H1 (cell line): ENCODE measurements at regions not wholly inside any gene's neighbourhood (a gene's known extent, or its start where the extent isn't known, plus 50 kb on each side); places are given as distances from the start of the nearest gene placed in this dataset.

ENCODE experiments used
- CTCF ChIA-PET: fragments of 300-600 bp; sonication (Branson Sonifier 250); formaldehyde crosslinking; loops from one replicate; lab custom pipeline; 2021; ENCODE audit not compliant: partially characterized antibody; lab: Charles Lee
- POLR2A ChIA-PET: fragments of 300-600 bp; sonication (Branson Sonifier 250); formaldehyde crosslinking; loops from one replicate; lab custom pipeline; 2021; ENCODE audit warnings: inconsistent platforms; ENCODE audit not compliant: partially characterized antibody; lab: Charles Lee
- DNase-seq, 2 experiments: peaks; one replicate each; pipeline versions ENCODE4 v3.0.0 to v3.0.0-alpha.2; 2010 to 2022; ENCODE audit warnings: low spot score in 2 of 2, low read depth in 1 of 2, mixed read lengths in 1 of 2
- FAIRE-seq: peaks from 2 replicates; lab custom pipeline; 2011; peaks lifted over from hg19 to GRCh38; lab: Jason Lieb, UNC
- H2AFZ ChIP-seq: 2 replicates; pipeline ENCODE4 v1.8.1; 2012; ENCODE audit warnings: low read length, inconsistent platforms
- H2AK5ac ChIP-seq: 2 replicates; pipeline ENCODE4 v1.6.1; 2013; ENCODE audit warnings: low read depth, low read length
- H2BK120ac ChIP-seq: replicated peaks from 2 replicates; pipeline ENCODE3; 2013; ENCODE audit warnings: low read depth, low read length, inconsistent platforms
- H2BK12ac ChIP-seq: 2 replicates; pipeline ENCODE4 v1.6.1; 2013; ENCODE audit warnings: low read depth, low read length
- H2BK15ac ChIP-seq: 2 replicates; pipeline ENCODE4 v1.6.1; 2013; ENCODE audit warnings: low read length
- H2BK20ac ChIP-seq: 2 replicates; pipeline ENCODE4 v1.6.1; 2013; ENCODE audit warnings: low read length
- H2BK5ac ChIP-seq: 2 replicates; pipeline ENCODE4 v1.6.1; 2013; ENCODE audit warnings: low read depth, low read length
- H3K14ac ChIP-seq: 2 replicates; pipeline ENCODE4 v1.6.1; 2013; ENCODE audit warnings: inconsistent platforms; ENCODE audit not compliant: insufficient read length
- H3K18ac ChIP-seq: 2 replicates; pipeline ENCODE4 v1.6.1; 2013; ENCODE audit warnings: low read length; ENCODE audit errors: extremely low read depth
- H3K23ac ChIP-seq: 2 replicates; pipeline ENCODE4 v1.6.1; 2013; ENCODE audit warnings: inconsistent platforms; ENCODE audit not compliant: insufficient read length
- H3K23me2 ChIP-seq: 2 replicates; pipeline ENCODE4 v1.6.1; 2013; ENCODE audit warnings: low read depth, low read length
- H3K27ac ChIP-seq: 2 replicates; pipeline ENCODE4 v1.6.1; 2011; ENCODE audit warnings: low read depth, low read length, inconsistent platforms
- H3K27me3 ChIP-seq, 4 experiments: replicated peaks in 1 of 4; 1 replicate in 1 of 4; 2 replicates in 3 of 4; pipeline versions ENCODE4 v1.6.1 to v1.8.1; 2011 to 2013; ENCODE audit warnings: low read length in 3 of 4, mild to moderate bottlenecking in 3 of 4, inconsistent platforms in 2 of 4, mixed read lengths in 2 of 4, moderate library complexity in 1 of 4; ENCODE audit not compliant: control insufficient read depth in 3 of 4, insufficient read depth in 3 of 4; ENCODE audit errors: extremely low read depth in 1 of 4
- H3K36me3 ChIP-seq, 4 experiments: 2 replicates each; pipeline versions ENCODE4 v1.6.1 to v1.8.1; 2011 to 2013; ENCODE audit warnings: mild to moderate bottlenecking in 4 of 4, low read length in 3 of 4, moderate library complexity in 2 of 4, control low read depth in 1 of 4, inconsistent platforms in 1 of 4; ENCODE audit not compliant: insufficient read depth in 4 of 4, control insufficient read depth in 2 of 4
- H3K4ac ChIP-seq: replicated peaks from 2 replicates; pipeline ENCODE3; 2013; ENCODE audit warnings: low read length, low read depth, mixed read lengths, inconsistent platforms; ENCODE audit not compliant: insufficient read length
- H3K4me1 ChIP-seq, 4 experiments: replicated peaks in 1 of 4; 1 replicate in 1 of 4; 2 replicates in 3 of 4; pipeline versions ENCODE4 v1.6.1 to v1.8.1; 2011 to 2013; ENCODE audit warnings: low read length in 3 of 4, inconsistent platforms in 2 of 4, mixed read lengths in 1 of 4; ENCODE audit not compliant: insufficient read depth in 4 of 4, control insufficient read depth in 3 of 4
- H3K4me2 ChIP-seq, 2 experiments: 2 replicates each; pipeline versions ENCODE4 v1.6.1 to v1.8.1; 2011 to 2013; ENCODE audit warnings: low read depth in 2 of 2, low read length in 2 of 2, control low read depth in 1 of 2, inconsistent platforms in 1 of 2, mild to moderate bottlenecking in 1 of 2; ENCODE audit not compliant: insufficient read depth in 1 of 2
- H3K4me3 ChIP-seq, 4 experiments: fragments of 200-600, 300-600 bp in 1 of 4; sonication (generic), shearing (Covaris generic), sonication (Bioruptor Twin) in 1 of 4; 2 replicates each; pipeline versions ENCODE4 v1.5.1 to v1.8.1; 2011 to 2016; ENCODE audit warnings: low read length in 4 of 4, low read depth in 3 of 4, control low read depth in 2 of 4, inconsistent platforms in 2 of 4, mild to moderate bottlenecking in 2 of 4, mixed read lengths in 1 of 4, moderate library complexity in 1 of 4; ENCODE audit not compliant: insufficient read depth in 2 of 4; ENCODE audit errors: extremely low read depth in 1 of 4
- H3K56ac ChIP-seq: replicated peaks from 2 replicates; pipeline ENCODE3; 2013; ENCODE audit warnings: low read depth, mild to moderate bottlenecking, mixed read lengths, low read length, inconsistent platforms; ENCODE audit not compliant: insufficient read length
- H3K79me1 ChIP-seq: 2 replicates; pipeline ENCODE4 v1.6.1; 2013; ENCODE audit warnings: low read depth, low read length, control low read depth
- H3K79me2 ChIP-seq, 2 experiments: 2 replicates each; pipeline versions ENCODE4 v1.6.1 to v1.8.1; 2012 to 2013; ENCODE audit warnings: low read length in 2 of 2, mild to moderate bottlenecking in 2 of 2, inconsistent platforms in 1 of 2; ENCODE audit not compliant: insufficient read depth in 2 of 2, control insufficient read depth in 1 of 2
- H3K9ac ChIP-seq, 4 experiments: replicated peaks in 1 of 4; 1 replicate in 1 of 4; 2 replicates in 3 of 4; pipeline versions ENCODE4 v1.6.1 to v1.8.1; 2011 to 2013; ENCODE audit warnings: low read depth in 3 of 4, low read length in 3 of 4, control low read depth in 2 of 4, mild to moderate bottlenecking in 2 of 4, moderate library complexity in 2 of 4, inconsistent platforms in 1 of 4; ENCODE audit errors: extremely low read depth in 1 of 4
- H3K9me3 ChIP-seq, 2 experiments: 2 replicates each; pipeline versions ENCODE4 v1.6.1 to v1.8.1; 2012 to 2013; ENCODE audit warnings: mild to moderate bottlenecking in 2 of 2, moderate library complexity in 2 of 2, control low read depth in 1 of 2, inconsistent platforms in 1 of 2, low read depth in 1 of 2, low read length in 1 of 2, mixed read lengths in 1 of 2; ENCODE audit not compliant: insufficient read depth in 2 of 2
- H4K20me1 ChIP-seq, 2 experiments: replicated peaks in 1 of 2; 2 replicates each; pipeline versions ENCODE3 to v1.8.1; 2011 to 2013; ENCODE audit warnings: inconsistent platforms in 2 of 2, low read length in 2 of 2, mild to moderate bottlenecking in 1 of 2; ENCODE audit not compliant: insufficient read depth in 2 of 2, control insufficient read depth in 1 of 2
- H4K5ac ChIP-seq: 2 replicates; pipeline ENCODE4 v1.6.1; 2013; ENCODE audit warnings: low read length, low read depth, mixed read lengths, inconsistent platforms; ENCODE audit not compliant: insufficient read length
- H4K8ac ChIP-seq: 2 replicates; pipeline ENCODE4 v1.8.0; 2013; ENCODE audit warnings: mild to moderate bottlenecking, moderate library complexity, low read length, inconsistent platforms; ENCODE audit not compliant: insufficient read depth; ENCODE audit errors: extremely low read depth
- H4K91ac ChIP-seq: replicated peaks from 2 replicates; pipeline ENCODE3; 2013; ENCODE audit warnings: low read length, mixed read lengths, inconsistent platforms; ENCODE audit not compliant: insufficient read length
- WGBS, 2 experiments: shearing (Covaris generic) in 1 of 2; methylation state at CpG; one replicate each; pipeline versions ENCODE4 v1.1.6 to v1.1.7; 2013 to 2015; ENCODE audit warnings: low lambda C conversion rate in 2 of 2, mixed read lengths in 2 of 2, inconsistent platforms in 1 of 2, low coverage in 1 of 2, missing lambda C conversion rate in 1 of 2; ENCODE audit not compliant: insufficient replicate concordance in 2 of 2, insufficient coverage in 1 of 2, insufficient read length in 1 of 2; ENCODE audit errors: extremely low coverage in 1 of 2, missing lambda C conversion rate in 1 of 2; 5-methylcytosine and 5-hydroxymethylcytosine counted together
- TF ChIP-seq, protein P1 (sequence below): fragments of 300-600 bp; sonication (generic); IDR thresholded peaks from 2 replicates; pipeline ENCODE4 v1.7.1; 2012; ENCODE audit warnings: low read length, moderate library complexity, mild to moderate bottlenecking, inconsistent platforms; ENCODE audit not compliant: insufficient replicate concordance

DNA sequence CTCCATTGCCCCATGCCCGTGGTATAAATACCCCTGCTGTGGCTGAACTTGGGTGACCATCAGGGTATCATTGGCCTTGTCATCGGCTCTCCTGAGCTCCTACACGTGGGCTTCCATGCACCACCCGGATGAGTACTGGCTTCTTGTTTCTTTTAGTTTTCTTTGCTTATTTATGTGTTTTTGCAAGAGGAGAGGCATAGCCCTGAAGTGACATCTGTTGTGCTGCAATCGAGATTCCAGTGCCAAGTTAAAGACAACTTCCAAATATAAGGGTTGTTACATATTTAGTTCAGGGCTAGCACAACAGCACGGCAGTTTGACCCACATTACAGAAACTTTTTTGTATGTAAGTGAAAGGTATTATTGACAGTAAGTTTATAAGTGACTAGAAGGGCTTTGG lies 1087.1 kb downstream of the TBC1D22A start:
- Histone ChIP-seq H3K27me3 (no peaks in the 10 kb centered on the region), H2BK20ac (no peak overlapping the region), H3K56ac (no peak overlapping the region), H3K18ac (no peak overlapping the region), H3K4ac (no peak overlapping the region), H4K8ac (no peak overlapping the region), H3K9me3 (peaks cover 8 to 20% of the 10 kb centered on the region in 2 experiments), H2BK5ac (no peak overlapping the region), H3K4me1 (no peaks in the 10 kb centered on the region), H4K5ac (no peak overlapping the region), H3K79me1 (no peaks in the 10 kb centered on the region), H3K9ac (no peak overlapping the region), H3K36me3 (no peaks in the 10 kb centered on the region), H3K27ac (no peak overlapping the region), H2BK120ac (no peak overlapping the region), H4K91ac (no peak overlapping the region), H2BK15ac (no peak overlapping the region), H3K14ac (no peak overlapping the region), H3K23ac (no peak overlapping the region), H2BK12ac (no peak overlapping the region), H2AFZ (no peak overlapping the region), H2AK5ac (no peak overlapping the region), H3K4me3 (no peak overlapping the region), H4K20me1 (no peaks in the 10 kb centered on the region), H3K79me2 (no peaks in the 10 kb centered on the region), H3K23me2 (no peaks in the 10 kb centered on the region), H3K4me2 (no peak overlapping the region)
- WGBS, 2 experiments: 82% methylated on average over 6 of the region's 6 CpGs; no CpG with 5 or more reads in 1 of the 2 experiments
- ChIA-PET POLR2A (no interaction called here), CTCF (interaction anchor here (1.5 kb wide), 1 partner anchor 191 kb away, joined by 3 read pairs; no protein-coding TSS in a partner anchor)
- DNase-seq: no peak
- no peak for FAIRE-seq
- TF ChIP-seq, protein P1, sequence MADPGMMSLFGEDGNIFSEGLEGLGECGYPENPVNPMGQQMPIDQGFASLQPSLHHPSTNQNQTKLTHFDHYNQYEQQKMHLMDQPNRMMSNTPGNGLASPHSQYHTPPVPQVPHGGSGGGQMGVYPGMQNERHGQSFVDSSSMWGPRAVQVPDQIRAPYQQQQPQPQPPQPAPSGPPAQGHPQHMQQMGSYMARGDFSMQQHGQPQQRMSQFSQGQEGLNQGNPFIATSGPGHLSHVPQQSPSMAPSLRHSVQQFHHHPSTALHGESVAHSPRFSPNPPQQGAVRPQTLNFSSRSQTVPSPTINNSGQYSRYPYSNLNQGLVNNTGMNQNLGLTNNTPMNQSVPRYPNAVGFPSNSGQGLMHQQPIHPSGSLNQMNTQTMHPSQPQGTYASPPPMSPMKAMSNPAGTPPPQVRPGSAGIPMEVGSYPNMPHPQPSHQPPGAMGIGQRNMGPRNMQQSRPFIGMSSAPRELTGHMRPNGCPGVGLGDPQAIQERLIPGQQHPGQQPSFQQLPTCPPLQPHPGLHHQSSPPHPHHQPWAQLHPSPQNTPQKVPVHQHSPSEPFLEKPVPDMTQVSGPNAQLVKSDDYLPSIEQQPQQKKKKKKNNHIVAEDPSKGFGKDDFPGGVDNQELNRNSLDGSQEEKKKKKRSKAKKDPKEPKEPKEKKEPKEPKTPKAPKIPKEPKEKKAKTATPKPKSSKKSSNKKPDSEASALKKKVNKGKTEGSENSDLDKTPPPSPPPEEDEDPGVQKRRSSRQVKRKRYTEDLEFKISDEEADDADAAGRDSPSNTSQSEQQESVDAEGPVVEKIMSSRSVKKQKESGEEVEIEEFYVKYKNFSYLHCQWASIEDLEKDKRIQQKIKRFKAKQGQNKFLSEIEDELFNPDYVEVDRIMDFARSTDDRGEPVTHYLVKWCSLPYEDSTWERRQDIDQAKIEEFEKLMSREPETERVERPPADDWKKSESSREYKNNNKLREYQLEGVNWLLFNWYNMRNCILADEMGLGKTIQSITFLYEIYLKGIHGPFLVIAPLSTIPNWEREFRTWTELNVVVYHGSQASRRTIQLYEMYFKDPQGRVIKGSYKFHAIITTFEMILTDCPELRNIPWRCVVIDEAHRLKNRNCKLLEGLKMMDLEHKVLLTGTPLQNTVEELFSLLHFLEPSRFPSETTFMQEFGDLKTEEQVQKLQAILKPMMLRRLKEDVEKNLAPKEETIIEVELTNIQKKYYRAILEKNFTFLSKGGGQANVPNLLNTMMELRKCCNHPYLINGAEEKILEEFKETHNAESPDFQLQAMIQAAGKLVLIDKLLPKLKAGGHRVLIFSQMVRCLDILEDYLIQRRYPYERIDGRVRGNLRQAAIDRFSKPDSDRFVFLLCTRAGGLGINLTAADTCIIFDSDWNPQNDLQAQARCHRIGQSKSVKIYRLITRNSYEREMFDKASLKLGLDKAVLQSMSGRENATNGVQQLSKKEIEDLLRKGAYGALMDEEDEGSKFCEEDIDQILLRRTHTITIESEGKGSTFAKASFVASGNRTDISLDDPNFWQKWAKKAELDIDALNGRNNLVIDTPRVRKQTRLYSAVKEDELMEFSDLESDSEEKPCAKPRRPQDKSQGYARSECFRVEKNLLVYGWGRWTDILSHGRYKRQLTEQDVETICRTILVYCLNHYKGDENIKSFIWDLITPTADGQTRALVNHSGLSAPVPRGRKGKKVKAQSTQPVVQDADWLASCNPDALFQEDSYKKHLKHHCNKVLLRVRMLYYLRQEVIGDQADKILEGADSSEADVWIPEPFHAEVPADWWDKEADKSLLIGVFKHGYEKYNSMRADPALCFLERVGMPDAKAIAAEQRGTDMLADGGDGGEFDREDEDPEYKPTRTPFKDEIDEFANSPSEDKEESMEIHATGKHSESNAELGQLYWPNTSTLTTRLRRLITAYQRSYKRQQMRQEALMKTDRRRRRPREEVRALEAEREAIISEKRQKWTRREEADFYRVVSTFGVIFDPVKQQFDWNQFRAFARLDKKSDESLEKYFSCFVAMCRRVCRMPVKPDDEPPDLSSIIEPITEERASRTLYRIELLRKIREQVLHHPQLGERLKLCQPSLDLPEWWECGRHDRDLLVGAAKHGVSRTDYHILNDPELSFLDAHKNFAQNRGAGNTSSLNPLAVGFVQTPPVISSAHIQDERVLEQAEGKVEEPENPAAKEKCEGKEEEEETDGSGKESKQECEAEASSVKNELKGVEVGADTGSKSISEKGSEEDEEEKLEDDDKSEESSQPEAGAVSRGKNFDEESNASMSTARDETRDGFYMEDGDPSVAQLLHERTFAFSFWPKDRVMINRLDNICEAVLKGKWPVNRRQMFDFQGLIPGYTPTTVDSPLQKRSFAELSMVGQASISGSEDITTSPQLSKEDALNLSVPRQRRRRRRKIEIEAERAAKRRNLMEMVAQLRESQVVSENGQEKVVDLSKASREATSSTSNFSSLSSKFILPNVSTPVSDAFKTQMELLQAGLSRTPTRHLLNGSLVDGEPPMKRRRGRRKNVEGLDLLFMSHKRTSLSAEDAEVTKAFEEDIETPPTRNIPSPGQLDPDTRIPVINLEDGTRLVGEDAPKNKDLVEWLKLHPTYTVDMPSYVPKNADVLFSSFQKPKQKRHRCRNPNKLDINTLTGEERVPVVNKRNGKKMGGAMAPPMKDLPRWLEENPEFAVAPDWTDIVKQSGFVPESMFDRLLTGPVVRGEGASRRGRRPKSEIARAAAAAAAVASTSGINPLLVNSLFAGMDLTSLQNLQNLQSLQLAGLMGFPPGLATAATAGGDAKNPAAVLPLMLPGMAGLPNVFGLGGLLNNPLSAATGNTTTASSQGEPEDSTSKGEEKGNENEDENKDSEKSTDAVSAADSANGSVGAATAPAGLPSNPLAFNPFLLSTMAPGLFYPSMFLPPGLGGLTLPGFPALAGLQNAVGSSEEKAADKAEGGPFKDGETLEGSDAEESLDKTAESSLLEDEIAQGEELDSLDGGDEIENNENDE: no peak
